NCI-H69 (cell line): ENCODE measurements at regions not wholly inside any gene's neighbourhood (a gene's known extent, or its start where the extent isn't known, plus 50 kb on each side); places are given as distances from the start of the nearest gene placed in this dataset.

Source experiments
- DNase-seq: peaks from one replicate; lab custom pipeline; 2025; lab: John Stamatoyannopoulos, UW

DNA sequence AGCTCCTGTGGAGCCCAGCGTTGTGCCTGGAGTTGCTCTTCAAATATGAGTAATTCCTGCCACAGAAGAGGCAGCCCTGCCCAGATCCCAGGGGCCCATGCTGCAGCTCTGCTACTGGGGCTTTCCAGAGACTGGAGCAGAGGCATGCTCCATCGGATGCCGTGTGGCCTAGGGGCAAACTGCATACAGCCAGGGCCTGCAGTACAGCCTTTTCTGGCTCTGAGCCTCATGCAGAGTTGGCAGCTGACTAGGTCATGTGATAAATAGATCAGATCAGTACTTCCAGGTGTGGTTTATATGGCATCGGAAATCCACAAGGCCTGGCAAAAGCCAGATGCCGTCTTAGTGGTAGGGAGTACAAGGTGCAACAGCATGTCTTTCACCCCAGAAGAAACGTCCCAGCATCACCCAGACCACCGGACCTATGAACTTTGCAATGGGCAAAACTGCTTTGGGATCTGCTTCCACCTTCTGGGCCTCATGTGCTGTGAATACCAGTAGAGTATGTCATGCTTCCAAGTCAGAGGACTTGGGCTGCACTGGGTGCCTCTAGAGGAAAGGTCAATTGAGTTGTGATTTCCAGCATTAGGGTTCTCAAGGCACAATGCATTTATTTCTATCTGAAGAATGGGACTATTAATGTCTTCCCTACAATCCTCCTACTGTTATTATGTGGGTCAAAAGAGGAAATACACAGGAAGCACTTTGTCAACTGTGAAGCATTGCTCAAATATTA, 250.7 kb upstream of the ZNF32 start:
- DNase-seq, result no peak

DNA sequence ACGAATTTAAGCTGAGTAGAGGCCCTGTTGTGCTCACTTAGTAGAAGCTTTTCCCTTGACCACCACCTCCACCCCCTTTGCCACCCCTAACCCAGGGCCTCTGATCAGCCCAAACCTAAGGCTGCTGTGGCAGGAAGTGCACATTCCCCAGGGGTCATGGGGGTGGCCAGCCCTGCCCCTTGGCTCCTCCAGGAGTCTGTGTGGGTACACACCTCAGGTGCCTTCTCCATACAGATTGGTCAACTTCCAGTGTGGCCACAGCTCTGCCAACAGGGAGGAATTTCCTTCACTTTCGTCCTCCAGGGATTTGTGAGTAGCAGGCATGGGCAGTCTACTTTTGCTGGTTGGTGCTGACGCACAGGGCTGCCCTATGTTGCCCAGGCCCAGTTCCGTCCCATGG, 249.9 kb upstream of the ZNF32 start:
- no peak for DNase-seq

DNA sequence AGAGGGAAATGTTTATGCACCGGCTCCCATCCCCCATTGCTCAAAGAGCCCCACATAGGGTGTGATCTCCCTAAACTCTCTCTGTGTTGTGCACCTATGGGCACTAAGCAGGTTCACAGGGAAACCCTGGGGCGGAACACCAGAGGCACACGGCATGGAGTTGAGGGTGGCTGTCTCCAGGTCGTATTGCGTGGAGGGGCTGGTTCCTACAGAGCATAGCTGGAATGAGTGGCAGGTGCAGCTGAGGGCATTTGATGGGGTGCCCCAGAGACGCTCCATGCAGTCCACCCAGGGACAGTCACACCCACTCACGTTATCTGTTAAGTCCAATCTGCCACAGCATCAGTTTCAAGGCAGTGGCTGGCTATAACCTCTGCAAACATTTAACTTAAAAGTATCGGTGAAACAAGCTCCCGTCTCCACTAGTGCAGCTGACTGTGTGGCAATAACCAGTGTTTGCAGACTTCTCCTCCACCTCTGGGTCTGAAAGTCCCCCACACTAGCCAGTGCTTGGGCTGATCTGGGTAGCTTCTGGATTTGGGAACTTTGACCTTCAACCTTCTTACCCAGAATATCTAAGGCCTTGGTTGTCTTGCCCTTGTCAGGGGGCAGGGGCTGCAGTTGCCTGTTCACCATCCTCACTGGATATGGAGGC, 249.2 kb upstream of the ZNF32 start:
- DNase-seq, result no peak

DNA sequence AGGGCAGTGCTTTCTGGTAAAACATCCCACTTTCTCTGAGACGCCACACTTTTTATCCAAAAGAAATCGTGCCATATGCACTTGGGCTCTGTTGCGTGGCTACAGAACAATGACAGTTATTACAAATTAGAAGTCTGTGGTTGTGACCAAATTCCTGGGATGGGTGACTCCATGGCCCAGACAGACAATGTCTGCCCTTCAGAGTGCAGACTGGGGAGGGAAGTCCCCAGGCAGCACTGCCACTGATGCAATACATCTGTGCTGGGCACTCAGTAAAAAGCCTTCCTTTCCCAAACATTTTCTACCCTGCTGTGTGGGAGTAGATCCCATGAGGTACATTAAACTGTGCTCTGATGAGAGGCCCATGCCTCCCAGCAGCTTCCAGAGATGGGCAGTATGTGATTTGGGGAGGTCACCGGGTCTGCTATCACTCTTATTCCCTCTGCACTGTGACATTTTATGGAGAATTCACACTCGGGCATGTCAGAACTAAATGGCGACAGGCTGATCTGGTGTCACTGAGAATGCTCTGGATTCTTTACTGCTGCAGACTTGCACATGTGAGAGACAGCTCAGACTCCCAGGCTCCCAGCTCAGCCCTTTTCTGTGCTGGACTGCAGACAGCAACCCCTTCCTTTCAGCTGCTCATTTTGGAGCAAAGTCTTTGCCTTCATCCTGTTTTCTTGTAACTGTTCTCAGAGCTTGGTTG, 243.5 kb upstream of the ZNF32 start:
- DNase-seq, result no peak

DNA sequence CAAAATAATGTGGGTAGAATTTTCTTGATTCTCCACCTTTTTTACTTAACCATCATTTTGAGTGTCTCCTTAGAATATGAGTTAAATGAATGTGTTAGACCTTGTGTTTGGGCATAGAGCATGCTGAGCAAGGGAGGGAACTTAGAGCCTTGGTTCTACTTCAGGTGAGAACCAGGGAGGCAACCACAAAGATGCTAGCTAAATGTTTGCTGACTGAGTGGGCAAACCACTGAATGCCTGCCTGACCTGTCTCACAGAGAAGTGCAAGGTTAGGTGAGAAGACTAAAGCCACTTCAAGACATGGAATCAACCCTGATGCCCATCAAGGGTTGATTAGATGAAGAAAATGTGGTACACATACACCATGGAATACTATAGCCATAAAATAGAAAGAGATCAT, 242.6 kb upstream of the ZNF32 start:
- no peak for DNase-seq

DNA sequence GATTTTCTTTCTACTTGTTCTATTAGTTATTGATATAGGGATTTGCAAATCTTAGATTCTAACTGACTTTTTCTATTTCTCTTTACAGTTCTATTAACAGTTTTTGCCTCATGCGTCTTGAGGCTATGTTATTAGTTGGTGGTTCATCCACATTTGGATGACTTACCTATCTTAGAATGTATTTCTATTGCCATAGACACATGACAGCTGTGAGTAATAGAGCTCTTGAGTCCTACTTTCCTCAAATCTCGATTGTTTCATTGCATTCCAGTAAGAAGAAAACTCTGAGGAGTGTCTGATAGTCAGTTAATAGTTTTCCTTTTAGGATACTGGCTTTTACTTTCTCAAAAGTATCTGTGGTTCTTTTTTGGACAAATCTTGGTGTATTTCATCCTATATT, 241.4 kb upstream of the ZNF32 start:
- no peak for DNase-seq

DNA sequence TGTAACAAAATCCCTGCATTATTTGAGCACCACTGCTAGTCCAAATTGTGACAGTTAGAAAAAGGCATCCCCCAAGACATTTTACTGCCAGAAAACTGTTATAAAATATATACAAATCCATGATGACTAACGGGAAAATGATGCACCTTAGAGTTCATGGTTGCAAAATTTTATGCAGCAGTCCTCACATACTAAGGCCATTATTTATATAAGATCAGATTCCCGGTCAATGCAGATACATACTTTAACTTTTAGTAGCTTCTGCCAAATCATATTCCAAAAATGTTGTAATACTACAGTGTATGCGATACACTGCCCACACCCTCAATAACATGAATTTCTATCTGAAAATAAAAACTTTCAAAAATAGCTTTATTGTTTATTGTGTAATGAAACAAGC, 239.9 kb upstream of the ZNF32 start:
- DNase-seq, result no peak

DNA sequence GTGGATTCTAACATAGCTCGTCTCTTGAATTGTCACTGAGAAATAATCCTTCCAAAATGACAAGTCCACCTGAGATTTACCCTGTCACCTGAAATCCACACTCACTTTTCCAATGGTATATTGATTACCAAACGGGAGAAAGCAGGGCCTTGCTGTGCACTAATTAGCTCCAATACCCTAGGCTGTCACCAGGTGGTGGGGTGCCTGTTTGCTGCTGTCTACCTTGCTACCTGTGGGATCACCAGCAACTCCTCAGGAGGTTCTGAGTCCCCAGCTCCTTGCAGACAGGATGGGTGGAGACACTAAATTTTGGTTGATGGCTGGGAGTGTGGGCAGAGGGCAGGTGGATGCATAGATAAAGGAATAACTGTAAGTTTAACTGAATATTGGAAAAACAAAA, 237.2 kb upstream of the ZNF32 start:
- no peak for DNase-seq

DNA sequence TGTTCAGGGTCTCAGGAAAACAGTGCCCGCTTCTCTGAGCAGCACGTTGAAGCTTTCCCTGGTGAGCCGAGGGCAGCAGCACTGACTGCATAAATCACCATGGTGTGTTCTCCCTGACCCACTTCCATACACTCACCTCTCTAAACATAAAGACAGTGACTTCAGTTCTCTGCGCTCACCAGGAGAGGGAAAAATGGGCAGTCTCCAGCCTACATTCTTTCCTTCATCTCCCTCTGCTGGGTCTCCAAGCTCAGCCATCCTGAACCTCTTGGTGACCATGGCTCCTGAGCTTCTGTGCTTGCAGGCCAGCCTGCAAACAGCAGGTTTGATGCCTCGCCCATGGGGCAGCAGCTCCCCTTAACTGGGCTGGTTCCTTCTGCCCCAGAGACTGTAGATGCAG, 236.6 kb upstream of the ZNF32 start:
- DNase-seq, result no peak

DNA sequence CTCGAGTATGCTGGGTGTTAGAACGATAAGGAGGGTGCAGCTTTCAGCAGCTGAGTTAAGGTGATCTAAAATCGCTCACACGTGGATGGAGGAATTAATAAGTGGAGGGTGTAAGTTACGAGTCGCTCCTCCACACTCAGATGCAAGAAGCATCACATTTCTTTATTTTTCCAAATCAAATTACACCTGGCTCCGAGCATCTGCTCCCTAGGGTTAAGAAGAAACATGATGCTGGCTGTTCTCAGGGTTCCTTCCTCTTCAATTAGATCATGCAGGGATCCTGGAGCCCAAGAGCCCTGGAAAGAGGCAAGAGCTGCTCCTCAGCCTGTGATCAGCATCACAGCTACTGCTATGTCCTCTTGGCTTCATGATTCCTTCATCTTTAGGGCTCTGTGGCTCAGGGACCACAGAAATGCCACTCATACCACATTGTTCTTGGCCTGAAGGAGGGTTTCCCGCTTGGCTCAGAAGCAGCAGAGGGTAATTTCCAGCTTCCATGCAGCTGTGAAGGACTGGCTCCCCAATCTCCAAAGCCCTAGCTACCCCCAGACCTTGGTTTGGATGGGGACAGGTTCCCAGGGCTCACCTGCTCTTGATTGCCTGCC, 235.9 kb upstream of the ZNF32 start:
- DNase-seq, result no peak

DNA sequence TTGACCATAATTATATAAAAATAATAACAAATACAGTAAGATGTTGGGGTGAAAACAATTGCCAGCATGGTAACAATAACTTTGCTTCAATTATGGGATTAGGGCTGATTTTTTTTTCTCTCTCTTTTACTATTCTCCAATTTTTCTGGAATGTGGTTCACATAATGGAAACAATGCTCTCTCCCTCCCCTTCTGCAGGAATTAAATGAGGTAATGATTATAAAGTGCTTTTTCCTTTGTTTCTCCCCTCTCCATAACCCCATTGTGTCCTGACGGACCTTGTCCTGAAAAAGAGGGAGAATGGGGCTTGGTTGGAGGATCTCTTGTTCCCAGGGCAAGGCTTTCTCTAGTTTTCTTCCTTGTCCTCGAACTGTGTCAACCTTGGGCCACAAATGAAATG, 234.0 kb upstream of the ZNF32 start:
- DNase-seq, result no peak

DNA sequence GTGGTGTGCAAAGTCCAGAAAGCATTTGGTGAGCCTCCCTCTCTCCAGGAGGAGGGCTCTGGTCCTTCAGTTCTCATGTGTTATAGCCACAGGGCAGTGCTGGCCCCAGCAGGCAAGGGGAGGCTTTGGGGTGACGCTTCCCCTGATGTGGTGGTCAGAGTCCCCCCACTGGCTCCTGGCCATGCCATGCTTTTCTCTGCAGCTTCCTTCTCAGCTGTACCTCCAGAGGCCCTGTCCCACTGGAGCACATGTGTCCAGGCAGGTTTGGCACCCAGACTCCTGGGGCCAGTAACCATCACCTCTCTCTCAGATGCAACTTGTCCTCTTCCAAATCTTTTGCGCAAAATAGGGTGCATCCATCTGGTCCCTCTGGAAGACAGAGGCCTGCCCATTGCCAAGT, 233.0 kb upstream of the ZNF32 start:
- no peak for DNase-seq

DNA sequence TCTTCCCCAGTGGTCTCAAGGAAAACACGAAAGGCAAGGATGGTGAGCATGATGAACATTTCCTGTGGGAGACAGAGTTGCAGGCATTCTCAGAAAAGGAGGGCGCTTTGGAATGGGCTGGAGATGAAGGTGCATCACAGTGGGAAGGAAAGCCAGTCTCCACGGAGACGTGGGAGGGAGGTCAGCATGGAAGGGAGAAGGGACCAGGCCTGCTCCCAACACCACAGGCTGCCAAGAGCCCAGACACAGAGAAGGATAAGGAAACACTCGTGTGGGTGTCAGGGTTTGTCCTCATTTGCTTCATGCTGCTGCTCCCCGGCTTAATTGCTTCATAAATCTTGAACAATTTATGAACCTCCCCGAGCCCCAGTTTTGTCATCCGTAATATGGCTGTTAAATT, 231.5 kb upstream of the ZNF32 start:
- no peak for DNase-seq

DNA sequence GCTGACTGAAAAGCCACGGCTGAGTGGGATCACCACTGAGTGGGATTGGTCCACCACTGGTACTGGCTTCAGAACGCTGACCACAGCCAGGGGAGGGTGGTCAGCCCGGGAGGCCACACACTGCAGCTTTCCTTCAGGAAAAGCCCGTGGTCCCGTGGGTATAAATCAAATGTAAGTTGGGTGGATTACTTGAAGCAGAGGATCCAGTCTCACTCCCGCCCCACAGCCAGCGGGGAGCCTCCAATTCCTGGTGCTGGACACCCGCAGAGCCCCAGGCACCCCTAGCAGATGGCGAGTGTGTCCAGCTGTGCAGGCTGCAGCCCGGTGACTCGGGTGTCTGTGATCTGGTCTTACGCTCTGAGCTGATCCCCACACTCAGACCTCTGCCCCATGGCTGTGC, 231.1 kb upstream of the ZNF32 start:
- DNase-seq, result no peak

DNA sequence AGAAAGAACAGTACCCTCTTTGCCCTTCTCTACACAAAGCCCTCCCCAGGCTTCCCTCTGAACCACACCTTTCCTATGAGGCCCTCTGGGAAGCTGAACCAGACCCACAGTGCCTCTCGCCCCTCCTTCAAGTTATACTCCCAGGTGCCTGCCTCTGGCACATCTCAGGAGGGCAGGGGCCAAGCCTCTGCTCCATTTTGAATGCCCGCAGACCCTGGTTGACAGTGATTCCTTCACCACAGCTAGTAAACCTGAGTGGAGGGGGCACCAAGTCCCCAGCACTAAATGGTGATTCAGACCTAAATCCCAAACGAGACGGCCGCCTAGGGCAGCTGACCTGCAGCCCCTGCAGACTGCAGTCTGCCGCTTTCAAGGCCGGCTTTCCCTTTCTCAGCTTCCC, 230.5 kb upstream of the ZNF32 start:
- no peak for DNase-seq

DNA sequence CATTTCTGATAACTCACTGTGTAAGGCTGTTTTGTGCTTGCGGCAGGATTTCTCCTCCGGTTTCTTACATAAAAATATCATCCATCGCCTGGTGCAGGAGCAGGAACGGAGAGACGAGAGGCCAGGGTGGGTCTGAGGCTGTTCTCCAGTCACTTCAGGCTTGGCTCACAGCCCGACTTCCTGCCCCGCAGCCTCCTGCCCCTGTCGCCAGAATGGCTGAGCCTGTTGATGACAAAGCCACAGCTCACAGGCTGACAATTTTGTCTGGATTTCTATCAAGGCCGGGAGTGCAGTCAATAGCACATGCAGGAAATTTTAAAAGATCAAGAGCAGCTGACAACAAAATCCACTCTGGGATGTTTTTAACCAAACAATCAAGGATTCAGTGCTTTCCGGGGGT, 229.7 kb upstream of the ZNF32 start:
- no peak for DNase-seq

DNA sequence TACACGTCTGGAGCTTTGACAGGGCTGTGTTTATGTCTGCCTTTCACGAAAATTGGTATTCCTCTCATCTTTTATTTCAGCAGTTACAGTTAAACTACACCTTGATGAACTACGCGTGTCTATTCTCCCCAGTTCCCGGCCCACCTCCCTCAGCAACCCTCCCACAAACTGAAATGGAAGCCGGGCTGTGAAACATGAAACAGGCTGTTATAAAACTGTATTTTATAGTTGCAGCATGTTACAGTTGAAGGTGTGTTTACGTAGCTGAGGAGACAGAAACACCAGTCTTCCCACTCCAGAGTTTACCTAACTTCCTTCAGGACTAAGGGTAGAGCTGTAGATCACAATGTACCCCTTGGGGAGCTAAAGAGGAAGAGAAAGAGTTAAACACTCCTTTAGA, 228.3 kb upstream of the ZNF32 start:
- DNase-seq, result no peak

DNA sequence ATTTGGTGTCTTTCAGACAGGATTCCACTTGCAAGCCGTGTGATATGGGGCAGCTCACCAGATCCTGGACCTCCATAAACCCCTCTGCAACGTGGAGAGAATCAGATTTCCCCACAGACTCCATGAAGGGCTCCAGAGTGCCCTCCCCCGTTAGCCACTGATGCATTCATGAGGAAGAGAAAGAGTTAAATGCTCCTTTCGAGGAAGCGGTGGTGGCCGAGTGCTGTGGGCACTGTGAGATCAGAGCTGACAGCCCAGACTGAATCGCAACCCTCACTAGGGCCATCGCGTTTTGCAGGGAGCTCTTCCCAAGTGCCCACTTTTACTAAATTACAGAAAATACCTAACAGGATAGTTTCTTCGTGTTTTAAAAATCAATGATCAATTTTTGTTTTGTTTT, 226.3 kb upstream of the ZNF32 start:
- DNase-seq, result no peak

DNA sequence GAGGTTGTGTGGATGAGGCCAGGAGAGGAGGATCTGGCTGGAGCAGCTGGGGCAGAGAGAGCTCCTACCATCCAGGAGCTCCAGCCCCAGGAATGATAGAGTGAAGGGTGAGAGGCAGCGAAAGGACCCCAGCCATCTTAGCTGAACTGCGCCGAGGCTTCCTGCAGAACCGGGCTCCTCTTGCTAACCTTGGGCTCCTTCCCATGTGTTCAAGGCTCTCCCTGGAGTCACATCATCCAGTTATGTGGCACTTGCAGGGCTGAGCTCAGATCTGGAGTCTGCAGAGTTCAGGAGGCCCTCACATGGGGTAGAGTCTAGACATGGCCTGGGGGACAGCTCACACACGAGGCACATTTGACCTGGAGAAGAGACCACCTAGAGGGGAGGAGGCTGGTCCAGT, 225.0 kb upstream of the ZNF32 start:
- no peak for DNase-seq

DNA sequence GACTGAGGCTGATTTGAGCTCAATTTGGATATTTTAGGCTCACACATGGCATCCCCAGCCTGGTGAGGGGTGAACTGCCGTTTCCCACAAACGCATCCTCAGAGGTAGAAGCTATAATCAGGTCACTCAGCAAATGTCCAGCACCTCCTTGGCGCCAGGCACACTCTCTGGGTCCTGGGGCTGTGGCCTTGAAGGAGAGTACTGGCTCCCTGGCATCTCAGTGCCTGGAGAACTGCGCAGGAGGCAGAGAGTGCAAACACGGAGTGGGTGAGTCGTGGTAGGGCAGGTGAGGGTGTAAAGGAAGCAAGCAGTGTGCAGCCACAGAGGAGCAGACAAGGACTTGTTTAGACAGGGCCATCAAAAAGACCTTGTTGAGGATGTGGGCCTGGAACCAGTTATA, 224.0 kb upstream of the ZNF32 start:
- no peak for DNase-seq

DNA sequence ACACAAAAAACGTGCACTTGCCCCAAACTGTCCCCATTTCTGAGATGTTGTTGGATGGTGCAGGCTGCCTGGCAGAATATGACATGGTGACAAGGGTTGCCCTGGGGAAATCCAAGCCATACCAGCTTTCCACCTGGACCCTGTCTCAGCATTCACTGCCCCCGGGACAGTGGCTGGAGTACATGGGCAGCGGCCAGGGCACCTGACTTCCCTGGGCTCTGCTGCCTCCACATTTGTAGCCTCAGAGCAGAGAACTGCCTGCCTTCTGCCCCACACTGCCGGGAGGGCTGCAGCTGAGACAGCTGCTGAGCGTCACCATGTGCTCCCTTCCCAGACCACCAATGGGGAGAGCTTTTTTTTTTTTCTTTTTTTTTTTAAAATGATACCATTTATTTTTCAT, 222.9 kb upstream of the ZNF32 start:
- no peak for DNase-seq

DNA sequence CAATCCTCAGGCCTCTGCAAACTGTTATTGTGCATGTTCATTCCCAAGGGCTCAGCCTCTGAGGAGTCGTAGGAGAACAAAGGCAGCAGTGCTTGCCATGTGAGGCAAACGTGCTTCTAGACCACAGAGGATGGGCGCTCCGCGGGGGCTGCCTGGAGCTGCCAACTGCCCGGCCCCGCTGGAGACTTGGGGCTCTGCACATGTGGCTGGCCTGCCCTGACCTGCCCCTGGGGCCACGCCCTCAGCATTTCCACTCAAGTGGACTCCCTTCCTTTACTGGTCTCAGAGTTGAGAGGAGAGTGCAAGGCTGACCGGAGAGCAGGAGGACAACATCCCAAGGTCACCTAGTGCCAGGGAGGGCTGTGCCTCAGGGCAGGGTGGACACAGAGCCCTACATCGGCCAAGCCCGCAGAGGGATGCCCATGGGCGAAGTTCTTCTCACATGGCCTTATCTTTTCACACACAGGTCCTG, 222.3 kb upstream of the ZNF32 start:
- DNase-seq, result no peak
